Smooth muscle cell (in vitro differentiated cells): ENCODE measurements at regions not wholly inside any gene's neighbourhood (a gene's known extent, or its start where the extent isn't known, plus 50 kb on each side); places are given as distances from the start of the nearest gene placed in this dataset.

Source experiments
- DNase-seq: peaks from one replicate; lab custom pipeline; 2025; ENCODE audit not compliant: unreplicated experiment; lab: John Stamatoyannopoulos, UW
- H2AFZ ChIP-seq: fragments of 200-600 bp; sonication (generic); 2 replicates; pipeline ENCODE4 v1.6.0; 2016; ENCODE audit warnings: antibody characterized with exemption, low read depth, mild to moderate bottlenecking
- H3F3A ChIP-seq: fragments of 200-600 bp; sonication (generic); 2 replicates; pipeline ENCODE4 v1.6.0; 2017; ENCODE audit warnings: antibody characterized with exemption, low read depth
- H3K27ac ChIP-seq: fragments of 200-600 bp; sonication (generic); 2 replicates; pipeline ENCODE4 v1.5.1; 2016; ENCODE audit warnings: low read depth, mild to moderate bottlenecking
- H3K27me3 ChIP-seq: fragments of 200-600 bp; sonication (generic); 2 replicates; pipeline ENCODE4 v1.6.1; 2016; ENCODE audit warnings: low read depth, mild to moderate bottlenecking
- H3K36me3 ChIP-seq: fragments of 200-600 bp; sonication (generic); 2 replicates; pipeline ENCODE4 v1.5.1; 2016; ENCODE audit warnings: low read depth
- H3K4me1 ChIP-seq: fragments of 200-600 bp; sonication (generic); 2 replicates; pipeline ENCODE4 v1.5.1; 2016; ENCODE audit warnings: low read depth
- H3K4me2 ChIP-seq: fragments of 200-600 bp; sonication (generic); 2 replicates; pipeline ENCODE4 v1.6.0; 2016; ENCODE audit warnings: mild to moderate bottlenecking
- H3K4me3 ChIP-seq: fragments of 200-600 bp; sonication (generic); 2 replicates; pipeline ENCODE4 v1.5.1; 2016; ENCODE audit warnings: mild to moderate bottlenecking
- H3K79me2 ChIP-seq: fragments of 200-600 bp; sonication (generic); 2 replicates; pipeline ENCODE4 v1.6.0; 2016; ENCODE audit warnings: low read depth, mild to moderate bottlenecking
- H3K9ac ChIP-seq: fragments of 200-600 bp; sonication (generic); 2 replicates; pipeline ENCODE4 v1.6.0; 2016; ENCODE audit warnings: low read depth
- H3K9me3 ChIP-seq: fragments of 200-600 bp; sonication (generic); replicated peaks from 2 replicates; pipeline ENCODE4 v1.5.1; 2016; ENCODE audit warnings: low read depth
- H4K20me1 ChIP-seq: fragments of 200-600 bp; sonication (generic); 2 replicates; pipeline ENCODE4 v1.6.0; 2016; ENCODE audit warnings: low read depth
- WGBS: methylation state at CpG from one replicate; pipeline ENCODE4 v1.1.7; 2016; ENCODE audit warnings: low lambda C conversion rate; 5-methylcytosine and 5-hydroxymethylcytosine counted together
- TF ChIP-seq, protein P1 (sequence below): fragments of 200-600 bp; sonication (generic); IDR thresholded peaks from 2 replicates; pipeline ENCODE4 v1.5.1; 2017; ENCODE audit warnings: borderline replicate concordance, mild to moderate bottlenecking, antibody characterized with exemption; ENCODE audit not compliant: insufficient read depth, poor library complexity, severe bottlenecking

DNA sequence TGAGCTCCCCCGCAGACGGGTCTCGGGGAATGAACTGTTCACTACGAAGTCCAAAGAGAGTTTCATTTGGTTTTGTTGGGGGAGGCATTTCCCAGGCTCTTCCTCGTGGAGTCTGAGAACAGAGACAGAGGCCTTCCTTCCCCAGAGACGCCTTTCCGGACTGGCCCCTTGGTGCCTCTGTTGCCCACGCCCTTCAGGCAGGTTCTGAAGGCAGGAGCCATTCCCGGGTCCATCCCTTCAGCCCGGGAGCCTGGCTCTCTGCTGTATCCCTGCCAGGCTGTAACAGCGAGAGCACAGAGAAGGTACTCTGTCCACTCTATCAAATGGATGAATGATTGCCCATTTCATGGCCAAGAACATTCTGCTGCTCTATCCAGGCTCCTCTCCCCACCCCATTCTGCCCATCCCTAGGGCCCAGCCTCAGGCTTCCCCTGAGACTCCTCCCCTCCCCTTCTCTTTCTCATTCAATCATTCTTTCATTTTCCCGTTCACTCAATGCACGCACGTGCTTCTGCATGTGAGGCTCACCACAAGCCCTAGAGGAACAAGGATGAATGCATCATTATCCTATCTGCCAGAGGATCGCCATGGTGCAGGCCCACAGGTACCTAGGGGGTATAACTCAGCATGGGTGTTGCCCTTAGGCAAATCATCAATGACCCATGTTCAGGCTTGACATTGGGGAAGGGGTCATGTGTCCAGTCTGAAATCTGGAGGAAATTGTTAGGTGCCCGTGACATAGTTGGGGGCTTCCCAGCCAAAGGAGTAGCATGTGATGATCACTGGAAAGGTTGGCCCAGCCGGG lies 298.6 kb downstream of the ZNF536 start:
- Histone ChIP-seq H3K79me2 (no peaks in the 10 kb centered on the region), H3K36me3 (no peaks in the 10 kb centered on the region), H3K9me3 (no peaks in the 10 kb centered on the region), H3K4me2 (no peak overlapping the region), H3K4me3 (no peak overlapping the region), H4K20me1 (no peaks in the 10 kb centered on the region), H3K4me1 (no peaks in the 10 kb centered on the region), H3K27me3 (peaks cover 36% of the 10 kb centered on the region), H2AFZ (no peak overlapping the region), H3K9ac (no peak overlapping the region), H3F3A (no peaks in the 10 kb centered on the region), H3K27ac (no peak overlapping the region)
- WGBS: 92% methylated on average over 17 of the region's 17 CpGs
- DNase-seq: no peak
- TF ChIP-seq, protein P1, sequence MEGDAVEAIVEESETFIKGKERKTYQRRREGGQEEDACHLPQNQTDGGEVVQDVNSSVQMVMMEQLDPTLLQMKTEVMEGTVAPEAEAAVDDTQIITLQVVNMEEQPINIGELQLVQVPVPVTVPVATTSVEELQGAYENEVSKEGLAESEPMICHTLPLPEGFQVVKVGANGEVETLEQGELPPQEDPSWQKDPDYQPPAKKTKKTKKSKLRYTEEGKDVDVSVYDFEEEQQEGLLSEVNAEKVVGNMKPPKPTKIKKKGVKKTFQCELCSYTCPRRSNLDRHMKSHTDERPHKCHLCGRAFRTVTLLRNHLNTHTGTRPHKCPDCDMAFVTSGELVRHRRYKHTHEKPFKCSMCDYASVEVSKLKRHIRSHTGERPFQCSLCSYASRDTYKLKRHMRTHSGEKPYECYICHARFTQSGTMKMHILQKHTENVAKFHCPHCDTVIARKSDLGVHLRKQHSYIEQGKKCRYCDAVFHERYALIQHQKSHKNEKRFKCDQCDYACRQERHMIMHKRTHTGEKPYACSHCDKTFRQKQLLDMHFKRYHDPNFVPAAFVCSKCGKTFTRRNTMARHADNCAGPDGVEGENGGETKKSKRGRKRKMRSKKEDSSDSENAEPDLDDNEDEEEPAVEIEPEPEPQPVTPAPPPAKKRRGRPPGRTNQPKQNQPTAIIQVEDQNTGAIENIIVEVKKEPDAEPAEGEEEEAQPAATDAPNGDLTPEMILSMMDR: no peak

DNA sequence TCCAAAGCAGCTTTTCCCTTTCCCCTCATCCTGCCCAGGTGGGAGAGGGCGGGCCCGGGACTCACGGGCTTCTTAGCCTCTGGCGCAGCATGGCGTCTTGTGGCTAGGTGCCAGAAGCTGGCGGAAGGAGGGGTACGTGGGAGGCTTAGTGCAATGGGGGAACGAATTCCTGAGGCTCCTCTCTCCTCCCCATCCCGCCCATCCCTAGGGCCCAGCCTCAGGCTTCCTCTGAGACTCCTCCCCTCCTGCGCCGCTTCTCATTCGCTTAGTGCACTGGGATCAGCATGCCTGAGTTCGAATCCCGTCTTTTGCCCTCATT lies 297.8 kb downstream of the ZNF536 start:
- no peaks in the 10 kb centered on the region for H3K9me3 ChIP-seq
- WGBS: 78% methylated on average over 11 of the region's 14 CpGs

DNA sequence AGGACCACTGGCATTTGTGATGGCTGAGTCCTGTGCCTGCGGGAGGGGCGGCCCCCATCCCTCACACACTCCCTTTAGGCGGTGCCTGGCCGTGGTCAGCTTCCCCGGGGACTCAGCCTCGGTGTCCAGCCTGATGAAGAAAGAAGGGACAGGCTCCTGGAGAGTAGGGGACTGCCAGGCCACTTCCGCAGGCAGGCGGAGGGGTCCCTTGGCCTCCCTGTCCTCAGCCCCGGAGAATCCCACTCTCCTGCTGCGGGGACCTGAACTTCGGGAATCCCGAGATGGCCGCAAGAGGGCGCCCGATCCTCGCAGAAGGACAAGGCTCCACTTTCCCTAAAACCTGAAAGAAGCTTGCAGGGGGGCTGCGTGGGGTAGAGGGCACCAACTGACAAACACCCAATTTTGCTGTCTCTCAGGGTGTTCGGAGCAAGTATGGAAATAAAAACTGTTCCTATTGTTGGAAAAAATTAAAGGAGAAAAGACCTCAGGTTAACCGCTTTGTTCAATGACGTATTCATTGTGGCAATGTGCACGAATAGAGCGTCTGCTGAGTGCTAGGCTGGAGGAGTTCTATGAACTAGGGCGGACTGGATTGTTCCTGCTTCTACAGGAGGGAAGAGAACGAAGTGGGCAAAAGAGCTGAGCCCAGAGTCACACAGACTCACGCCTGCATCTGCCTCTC lies 297.3 kb downstream of the ZNF536 start:
- Histone ChIP-seq H4K20me1 (no peaks in the 10 kb centered on the region), H3K27me3 (peaks cover 29% of the 10 kb centered on the region), H3K4me1 (no peaks in the 10 kb centered on the region), H3K36me3 (no peaks in the 10 kb centered on the region), H3F3A (no peaks in the 10 kb centered on the region), H3K9me3 (no peaks in the 10 kb centered on the region), H3K4me3 (no peak overlapping the region), H3K27ac (no peak overlapping the region), H3K79me2 (no peaks in the 10 kb centered on the region), H3K9ac (no peak overlapping the region), H2AFZ (no peak overlapping the region), H3K4me2 (peak overlapping the region; percentile 59)
- 30% methylated on average over 25 of the region's 25 CpGs for WGBS
- TF ChIP-seq, protein P1: peak; percentile 85
- DNase-seq: peak; percentile 20

More for the DNA sequence above, 297.8 kb downstream of the ZNF536 start:
- Histone ChIP-seq H4K20me1 (no peaks in the 10 kb centered on the region), H3F3A (no peaks in the 10 kb centered on the region), H2AFZ (no peak overlapping the region), H3K4me1 (no peaks in the 10 kb centered on the region), H3K79me2 (no peaks in the 10 kb centered on the region), H3K4me3 (no peak overlapping the region), H3K36me3 (no peaks in the 10 kb centered on the region), H3K27ac (no peak overlapping the region), H3K9ac (no peak overlapping the region), H3K27me3 (peaks cover 34% of the 10 kb centered on the region), H3K4me2 (no peak overlapping the region)
- TF ChIP-seq, protein P1: no peak
- DNase-seq: no peak
